Epithelial cell of prostate (primary cell): ENCODE measurements at regions not wholly inside any gene's neighbourhood (a gene's known extent, or its start where the extent isn't known, plus 50 kb on each side); places are given as distances from the start of the nearest gene placed in this dataset.

Source experiments
- DNase-seq: peaks from one replicate; pipeline ENCODE4 v3.0.0-alpha.2; 2011; ENCODE audit warnings: low read depth, low spot score
- H3K27ac ChIP-seq: fragments of 450-650 bp; 2 replicates; pipeline ENCODE4 v1.5.1; 2017; ENCODE audit warnings: mild to moderate bottlenecking

DNA sequence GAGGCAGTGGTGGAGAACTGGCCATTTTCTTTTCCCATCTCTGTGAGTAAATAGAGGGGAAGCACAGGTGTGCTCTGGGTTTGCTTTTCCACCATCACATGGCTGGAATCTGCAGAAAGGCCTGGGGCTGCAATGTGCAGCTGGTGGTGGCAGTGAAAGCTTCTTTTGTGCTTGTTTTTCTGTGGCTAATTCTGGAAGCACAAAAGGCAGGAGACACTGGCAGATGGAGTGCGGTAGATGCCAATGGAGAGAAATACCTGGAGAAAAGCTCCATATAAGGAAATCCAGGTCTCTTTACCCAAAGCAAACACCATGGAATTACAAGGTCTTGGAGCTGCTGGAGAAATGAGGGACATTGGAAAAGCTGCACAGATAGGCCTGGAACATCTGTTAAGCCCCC lies 146.9 kb downstream of the HAPSTR1 start:
- H3K27ac ChIP-seq: no peak overlapping the region
- no peak for DNase-seq

- H3K27ac ChIP-seq: no peak overlapping the region
- no peak for DNase-seq
Observed at GRCh38 chr16:9241177-9241576, 149.7 kb downstream of the HAPSTR1 start.

DNA sequence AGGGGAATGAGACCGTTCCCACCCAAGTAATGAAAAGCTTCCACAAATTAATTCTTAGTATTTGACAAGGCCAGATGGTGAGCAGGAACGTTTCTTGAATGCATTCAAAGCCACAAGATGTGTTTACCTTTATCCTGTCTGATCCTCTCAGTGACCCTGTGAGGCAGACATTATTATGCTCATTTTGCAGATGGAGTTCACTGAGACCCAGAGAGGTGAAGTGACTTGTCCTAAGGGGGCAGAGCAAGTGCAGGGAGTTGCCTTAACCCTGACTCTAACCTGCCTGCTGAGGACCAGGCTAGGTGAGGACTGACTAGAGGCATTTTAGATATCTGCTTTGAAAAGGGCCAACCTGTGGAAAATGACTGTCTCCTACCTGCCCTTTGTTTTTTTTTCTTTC lies 156.7 kb downstream of the HAPSTR1 start:
- H3K27ac ChIP-seq: no peak overlapping the region

GRCh38 chr16:9249534-9249933 lies 158.1 kb downstream of the HAPSTR1 start:
- no peak for DNase-seq
- no peak overlapping the region for H3K27ac ChIP-seq

More for the DNA sequence above, 156.7 kb downstream of the HAPSTR1 start:
- DNase-seq: no peak

- no peak overlapping the region for H3K27ac ChIP-seq
- no peak for DNase-seq
Observed at GRCh38 chr16:9251026-9251425, 159.6 kb downstream of the HAPSTR1 start.

DNA sequence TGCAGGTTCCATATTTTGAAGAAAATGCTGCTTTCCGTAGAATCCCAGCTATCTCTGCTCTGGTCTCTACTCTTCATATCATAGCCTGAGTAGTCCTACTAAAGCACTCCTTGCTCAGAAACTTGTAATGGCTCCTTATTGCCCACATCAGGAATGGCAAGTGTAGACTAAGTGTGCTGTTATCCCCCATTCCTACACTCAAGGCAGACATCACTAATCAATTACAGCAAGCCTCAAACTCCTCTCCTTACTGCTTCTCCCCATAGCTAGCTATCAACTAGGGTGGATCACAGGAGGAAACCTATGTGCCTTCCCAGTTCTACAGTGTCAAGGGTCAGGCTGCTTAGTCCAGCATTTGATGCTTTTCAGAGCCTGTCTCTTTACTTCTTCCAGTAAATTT lies 163.4 kb downstream of the HAPSTR1 start:
- DNase-seq: no peak
- H3K27ac ChIP-seq: no peak overlapping the region

GRCh38 chr16:9256196-9256595 lies 164.8 kb downstream of the HAPSTR1 start:
- no peak overlapping the region for H3K27ac ChIP-seq
- DNase-seq: no peak

GRCh38 chr16:9257843-9258242 lies 166.4 kb downstream of the HAPSTR1 start:
- no peak overlapping the region for H3K27ac ChIP-seq
- DNase-seq: no peak

GRCh38 chr16:9258423-9259051 lies 167.1 kb downstream of the HAPSTR1 start:
- H3K27ac ChIP-seq: no peak overlapping the region
- no peak for DNase-seq

GRCh38 chr16:9259914-9260608 lies 168.6 kb downstream of the HAPSTR1 start:
- H3K27ac ChIP-seq: no peak overlapping the region
- no peak for DNase-seq

- H3K27ac ChIP-seq: no peak overlapping the region
- DNase-seq: no peak
Observed at GRCh38 chr16:9260666-9261065, 169.2 kb downstream of the HAPSTR1 start.

- no peak for DNase-seq
- H3K27ac ChIP-seq: no peak overlapping the region
Observed at GRCh38 chr16:9261376-9261775, 169.9 kb downstream of the HAPSTR1 start.

DNA sequence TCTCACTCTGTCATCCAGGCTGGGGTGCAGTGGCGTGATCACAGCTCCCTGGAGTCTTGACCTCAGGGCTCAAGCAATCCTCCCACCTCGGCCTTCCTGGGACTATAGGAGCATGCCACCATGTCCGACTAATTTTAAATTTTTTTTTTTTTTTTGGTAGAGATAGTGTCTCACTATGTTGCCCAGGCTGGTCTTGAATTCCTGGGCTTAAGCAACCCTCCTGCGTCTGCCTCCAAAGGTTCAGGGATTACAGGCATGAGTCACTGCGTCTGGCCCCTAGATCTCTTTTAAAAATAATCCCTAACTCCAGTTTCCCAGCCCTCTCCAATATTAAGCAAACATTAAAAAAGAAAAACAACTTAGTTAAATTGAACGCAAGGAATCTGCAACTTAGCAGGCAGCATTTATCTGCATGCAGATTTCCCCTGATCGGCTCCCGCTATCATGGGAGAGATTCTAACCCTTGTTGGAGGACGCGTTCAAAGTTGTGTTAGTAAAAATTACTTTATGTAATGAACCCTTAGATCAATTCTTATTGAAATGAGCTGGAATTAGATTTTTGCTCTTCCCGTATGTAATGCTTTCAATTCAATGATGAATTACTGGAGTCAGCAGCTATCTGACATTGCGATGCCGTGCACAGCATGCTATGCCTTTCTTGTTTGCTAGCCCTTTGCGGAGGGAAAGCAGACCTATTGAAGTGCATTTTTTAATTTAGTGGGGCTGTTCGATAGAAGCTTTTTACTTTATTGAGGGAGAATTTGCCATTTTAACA lies 171.7 kb downstream of the HAPSTR1 start:
- no peak for DNase-seq
- no peak overlapping the region for H3K27ac ChIP-seq

- no peak overlapping the region for H3K27ac ChIP-seq
Observed at GRCh38 chr16:9264067-9264466, 172.6 kb downstream of the HAPSTR1 start.

DNA sequence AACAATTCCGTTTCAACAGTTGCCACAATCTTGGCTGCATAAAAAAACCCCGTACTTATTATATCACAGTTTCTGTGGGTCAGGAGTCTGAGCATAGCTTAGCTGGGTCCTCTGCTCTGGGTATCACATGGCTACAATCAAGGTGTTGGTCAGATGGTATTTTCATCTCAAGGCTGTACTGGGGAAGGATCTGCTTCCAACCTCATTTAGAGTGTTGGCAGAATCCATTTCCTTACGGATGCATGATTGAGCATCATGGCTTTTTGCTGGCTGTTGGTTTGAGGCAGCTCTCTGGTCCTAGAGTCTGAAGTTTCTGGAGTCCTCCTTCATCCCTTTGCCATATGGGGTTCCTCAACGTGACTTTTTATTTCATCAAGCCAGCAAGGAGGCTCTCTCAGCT lies 177.0 kb downstream of the HAPSTR1 start:
- DNase-seq: no peak
- no peak overlapping the region for H3K27ac ChIP-seq

More at GRCh38 chr16:9264067-9264466, 172.6 kb downstream of the HAPSTR1 start:
- DNase-seq: no peak

DNA sequence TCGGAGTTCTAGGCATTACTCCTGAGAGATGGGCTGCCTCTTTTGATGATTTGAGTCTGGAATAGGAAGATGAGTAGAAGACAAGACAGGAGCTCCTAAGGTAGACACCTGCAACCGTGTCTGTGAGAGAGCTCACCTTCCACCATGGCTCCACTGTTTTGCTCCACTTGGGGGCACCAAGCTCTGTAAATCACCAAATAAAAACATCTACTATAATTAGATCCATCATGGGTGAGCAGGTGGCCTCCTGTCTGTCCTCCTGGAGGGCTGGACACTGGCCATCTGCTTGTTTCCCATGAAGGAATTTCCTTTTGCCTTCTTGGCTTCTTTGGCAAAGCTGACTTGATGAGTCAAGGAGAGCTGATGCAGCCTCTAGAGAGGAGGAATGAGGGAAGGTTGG lies 179.0 kb downstream of the HAPSTR1 start:
- DNase-seq: no peak
- H3K27ac ChIP-seq: no peak overlapping the region

DNA sequence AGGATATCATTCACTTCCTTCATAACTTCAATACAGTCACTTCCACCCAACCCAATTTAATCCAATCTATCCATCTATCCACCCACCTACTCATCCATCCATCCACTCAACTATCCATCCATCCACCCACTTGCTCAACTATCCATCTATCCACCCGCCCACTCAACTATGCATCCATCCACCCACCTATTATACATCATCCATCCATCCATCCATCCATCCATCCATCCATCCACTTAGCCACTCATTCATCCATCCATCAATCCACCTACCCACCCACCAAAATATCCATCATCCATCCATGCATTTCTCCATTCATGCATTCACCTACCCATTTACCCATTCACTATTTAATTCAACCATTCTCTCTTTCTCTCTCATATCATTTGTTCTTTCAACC lies 179.5 kb downstream of the HAPSTR1 start:
- H3K27ac ChIP-seq: no peak overlapping the region
- DNase-seq: no peak

GRCh38 chr16:9271841-9272240 lies 180.4 kb downstream of the HAPSTR1 start:
- H3K27ac ChIP-seq: no peak overlapping the region
- DNase-seq: no peak

GRCh38 chr16:9275377-9275776 lies 183.9 kb downstream of the HAPSTR1 start:
- peak; percentile 27 for DNase-seq
- H3K27ac ChIP-seq: no peak overlapping the region

GRCh38 chr16:9275816-9276354 lies 184.4 kb downstream of the HAPSTR1 start:
- H3K27ac ChIP-seq: no peak overlapping the region
- DNase-seq: no peak
